Left ventricle myocardium inferior (tissue), 1 donor: ENCODE measurements at regions not wholly inside any gene's neighbourhood (a gene's known extent, or its start where the extent isn't known, plus 50 kb on each side); places are given as distances from the start of the nearest gene placed in this dataset.

ENCODE experiments used
- DNase-seq: peaks from one replicate; pipeline ENCODE4 v3.0.0-alpha.2; 2020
- H3K27ac ChIP-seq: fragments of 200-600 bp; replicated peaks from 2 replicates; pipeline ENCODE4 v1.8.0; 2021
- H3K27me3 ChIP-seq: fragments of 200-600 bp; 2 replicates; pipeline ENCODE4 v1.8.0; 2021; ENCODE audit warnings: low read depth
- H3K36me3 ChIP-seq: fragments of 200-600 bp; 2 replicates; pipeline ENCODE4 v1.8.0; 2021
- H3K4me1 ChIP-seq: fragments of 200-600 bp; 2 replicates; pipeline ENCODE4 v1.8.0; 2021
- H3K4me3 ChIP-seq: fragments of 200-600 bp; 2 replicates; pipeline ENCODE4 v1.8.0; 2021; ENCODE audit warnings: mild to moderate bottlenecking, moderate library complexity
- H3K9me3 ChIP-seq: fragments of 200-600 bp; replicated peaks from 2 replicates; pipeline ENCODE4 v1.8.0; 2021
- intact Hi-C: fragments of 100-400 bp; cut with micrococcal nuclease; formaldehyde crosslinking; loops from one replicate; pipeline ENCODE4 v1.11.0; 2022
- TF ChIP-seq, protein P1 (sequence below): fragments of 200-600 bp; IDR thresholded peaks from 2 replicates; pipeline ENCODE4 v1.8.0; 2021; ENCODE audit warnings: antibody characterized with exemption, mild to moderate bottlenecking, borderline replicate concordance
- donor health status: DM: no; HTN: yes; CAD: no; lungs with severe emphysema.

DNA sequence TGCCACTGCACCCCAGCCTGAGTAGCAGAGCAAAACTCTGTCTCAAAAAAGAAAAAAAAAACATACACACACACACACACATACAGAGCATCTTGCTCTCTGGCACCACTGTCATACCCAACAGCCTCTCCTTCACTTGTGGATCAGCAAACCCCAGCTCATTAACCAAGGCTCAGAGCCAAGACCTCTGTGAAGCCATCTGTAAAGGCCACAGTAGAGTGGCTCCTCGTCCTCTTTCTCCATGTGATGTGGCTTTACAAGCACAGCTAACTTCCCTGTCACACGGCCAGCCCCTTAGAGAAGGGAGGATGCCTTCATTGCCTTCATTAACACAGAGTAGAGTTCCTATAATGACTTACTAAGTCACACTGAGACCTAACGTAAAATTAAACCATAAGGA is 62.7 kb upstream of the LSM14A start:
- H3K9me3 ChIP-seq: no peaks in the 10 kb centered on the region
- H3K27ac ChIP-seq: no peak overlapping the region
- no peak for DNase-seq
- no peak overlapping the region for H3K4me3 ChIP-seq
- TF ChIP-seq, protein P1, sequence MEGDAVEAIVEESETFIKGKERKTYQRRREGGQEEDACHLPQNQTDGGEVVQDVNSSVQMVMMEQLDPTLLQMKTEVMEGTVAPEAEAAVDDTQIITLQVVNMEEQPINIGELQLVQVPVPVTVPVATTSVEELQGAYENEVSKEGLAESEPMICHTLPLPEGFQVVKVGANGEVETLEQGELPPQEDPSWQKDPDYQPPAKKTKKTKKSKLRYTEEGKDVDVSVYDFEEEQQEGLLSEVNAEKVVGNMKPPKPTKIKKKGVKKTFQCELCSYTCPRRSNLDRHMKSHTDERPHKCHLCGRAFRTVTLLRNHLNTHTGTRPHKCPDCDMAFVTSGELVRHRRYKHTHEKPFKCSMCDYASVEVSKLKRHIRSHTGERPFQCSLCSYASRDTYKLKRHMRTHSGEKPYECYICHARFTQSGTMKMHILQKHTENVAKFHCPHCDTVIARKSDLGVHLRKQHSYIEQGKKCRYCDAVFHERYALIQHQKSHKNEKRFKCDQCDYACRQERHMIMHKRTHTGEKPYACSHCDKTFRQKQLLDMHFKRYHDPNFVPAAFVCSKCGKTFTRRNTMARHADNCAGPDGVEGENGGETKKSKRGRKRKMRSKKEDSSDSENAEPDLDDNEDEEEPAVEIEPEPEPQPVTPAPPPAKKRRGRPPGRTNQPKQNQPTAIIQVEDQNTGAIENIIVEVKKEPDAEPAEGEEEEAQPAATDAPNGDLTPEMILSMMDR: no peak
- H3K4me1 ChIP-seq: no peaks in the 10 kb centered on the region
- no peaks in the 10 kb centered on the region for H3K36me3 ChIP-seq
- H3K27me3 ChIP-seq: peaks cover 67% of the 10 kb centered on the region
- intact Hi-C loops: no loop called here

DNA sequence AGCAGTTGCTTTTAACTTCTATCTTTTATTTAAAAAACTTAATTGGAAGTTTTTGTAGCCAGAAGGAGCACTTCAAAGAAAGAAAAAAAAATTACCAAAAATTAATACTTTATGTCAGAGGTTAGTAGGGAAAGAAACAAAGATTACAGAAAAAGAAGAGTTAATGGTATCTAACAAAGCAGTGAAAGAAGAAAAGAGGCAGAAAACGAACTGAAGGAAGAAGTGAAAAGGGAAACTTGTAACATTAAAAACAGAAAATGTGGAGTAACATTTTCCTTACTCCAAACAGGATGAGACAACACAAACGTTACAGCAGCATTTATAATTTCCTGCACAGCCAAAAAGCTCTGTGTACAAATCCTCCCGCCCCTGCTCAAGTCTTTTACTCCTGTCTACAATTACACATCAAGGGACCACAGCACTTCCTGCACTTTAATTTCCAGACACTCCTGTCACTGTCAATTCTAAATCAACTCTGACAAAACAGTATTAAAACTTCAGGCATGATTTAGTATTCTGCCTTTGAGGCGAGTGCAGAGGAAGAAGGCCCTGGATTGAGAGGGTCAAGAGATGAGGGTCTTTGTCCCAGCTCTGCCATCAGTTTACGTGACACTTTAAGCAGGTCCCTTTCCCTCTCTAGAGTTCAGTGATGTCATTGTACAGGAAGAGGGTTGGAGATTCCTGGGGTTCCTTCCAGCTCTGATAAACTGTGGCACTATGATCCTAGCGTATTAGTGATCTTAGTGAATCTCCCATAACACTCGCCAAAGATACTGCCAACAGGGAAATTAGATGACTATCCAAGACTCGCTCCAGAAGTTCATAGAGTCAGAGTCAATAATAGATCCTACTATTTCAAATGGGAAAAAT is 53.2 kb upstream of the LSM14A start:
- no peak overlapping the region for H3K27ac ChIP-seq
- H3K4me1 ChIP-seq: no peaks in the 10 kb centered on the region
- peaks cover 45% of the 10 kb centered on the region for H3K27me3 ChIP-seq
- DNase-seq: no peak
- H3K36me3 ChIP-seq: no peaks in the 10 kb centered on the region
- intact Hi-C loops: no loop called here
- no peaks in the 10 kb centered on the region for H3K9me3 ChIP-seq
- TF ChIP-seq, protein P1: no peak
- H3K4me3 ChIP-seq: no peak overlapping the region

DNA sequence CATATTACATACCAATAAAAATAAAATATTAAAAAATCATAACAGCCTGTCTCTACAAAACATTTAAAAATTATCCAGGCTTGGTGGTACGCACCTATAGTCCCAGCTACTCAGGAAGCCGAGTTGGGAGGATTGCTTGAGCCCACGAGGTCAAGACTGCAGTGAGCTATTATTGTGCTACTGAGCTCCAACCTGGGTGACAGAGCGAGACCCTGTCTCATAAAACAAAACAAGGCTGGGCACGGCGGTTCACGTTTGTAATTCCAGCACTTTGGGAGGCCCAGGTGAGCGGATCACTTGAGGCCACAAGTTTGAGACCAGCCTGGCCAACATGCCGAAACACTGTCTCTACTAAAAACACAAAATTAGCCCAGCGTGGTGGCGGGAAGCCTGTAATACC is 52.2 kb upstream of the LSM14A start:
- Histone ChIP-seq H3K9me3 (no peaks in the 10 kb centered on the region), H3K4me3 (no peak overlapping the region), H3K27ac (no peak overlapping the region), H3K27me3 (peaks cover 35% of the 10 kb centered on the region), H3K4me1 (no peaks in the 10 kb centered on the region), H3K36me3 (no peaks in the 10 kb centered on the region)
- TF ChIP-seq, protein P1: no peak
- intact Hi-C loops: no loop called here
- no peak for DNase-seq

DNA sequence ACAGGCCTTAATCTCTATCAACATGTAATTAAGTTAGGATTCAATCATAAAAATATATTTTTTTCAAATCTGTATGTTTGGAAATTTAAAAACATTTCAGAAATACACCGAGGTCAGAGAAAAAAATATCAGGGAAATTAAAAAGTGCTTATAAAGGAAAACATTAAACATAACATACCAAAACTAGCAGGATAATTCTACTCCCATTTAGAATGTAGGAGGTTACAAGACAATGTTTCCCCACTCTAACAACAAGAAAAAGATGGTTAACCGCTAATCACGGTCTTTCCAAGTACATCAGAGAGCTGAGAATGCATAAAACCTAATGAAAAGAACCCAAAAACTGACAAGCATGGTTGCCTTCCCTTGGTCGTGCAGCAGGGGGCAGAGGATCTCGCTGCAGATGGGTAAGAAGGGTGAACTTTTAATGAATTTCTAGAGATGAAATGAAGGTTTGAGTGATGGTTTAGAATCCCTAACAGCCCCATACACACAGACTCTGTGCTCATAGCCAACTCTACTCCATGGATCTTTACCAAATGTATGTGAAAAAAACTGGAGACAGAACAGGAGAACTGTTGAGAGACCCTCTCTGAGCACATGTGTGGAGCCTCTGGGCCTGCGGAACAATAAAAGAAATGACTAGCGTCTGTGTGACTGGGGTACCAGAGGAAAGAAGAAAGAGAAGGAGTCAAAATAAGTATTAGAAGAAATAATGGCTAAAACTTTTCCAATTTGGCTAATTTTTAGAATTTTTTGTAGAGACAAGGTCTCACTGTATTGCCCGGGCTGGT is 51.3 kb upstream of the LSM14A start:
- H3K27me3 ChIP-seq: peaks cover 26% of the 10 kb centered on the region
- no peak overlapping the region for H3K27ac ChIP-seq
- TF ChIP-seq, protein P1: peak; percentile 57
- intact Hi-C loops: no loop called here
- no peaks in the 10 kb centered on the region for H3K4me1 ChIP-seq
- H3K36me3 ChIP-seq: no peaks in the 10 kb centered on the region
- no peak overlapping the region for H3K4me3 ChIP-seq
- no peak for DNase-seq
- no peaks in the 10 kb centered on the region for H3K9me3 ChIP-seq
